Testis (tissue), 2 donors: ENCODE measurements at regions not wholly inside any gene's neighbourhood (a gene's known extent, or its start where the extent isn't known, plus 50 kb on each side); places are given as distances from the start of the nearest gene placed in this dataset.

Experiments used
- DNase-seq: peaks from one replicate; pipeline ENCODE4 v3.0.0-alpha.2; 2019
- H3K27ac ChIP-seq, 2 donors: fragments of 200-600 bp; sonication (generic); one replicate each; pipeline ENCODE4 v1.5.1; 2019
- H3K27me3 ChIP-seq: fragments of 200-600 bp; sonication (generic); one replicate; pipeline ENCODE4 v1.5.1; 2019
- H3K36me3 ChIP-seq: fragments of 200-600 bp; sonication (generic); one replicate; pipeline ENCODE4 v1.5.1; 2017; ENCODE audit warnings: low read depth; ENCODE audit errors: missing control alignments
- H3K4me1 ChIP-seq: fragments of 200-600 bp; sonication (generic); one replicate; pipeline ENCODE4 v1.5.1; 2019
- H3K4me3 ChIP-seq, 2 donors: fragments of 200-600 bp; sonication (generic); one replicate each; pipeline ENCODE4 v1.5.1; 2017 to 2019
- H3K9me3 ChIP-seq: fragments of 200-600 bp; sonication (generic); one replicate; pipeline ENCODE4 v1.5.1; 2017
- CTCF ChIP-seq, 3 experiments: fragments of 450-650 bp in 2 of 3; fragments of 200-600 bp in 1 of 3; sonication (generic) in 1 of 3; IDR thresholded peaks; one replicate each; pipeline ENCODE4 v1.5.1; 2016 to 2019; ENCODE audit warnings: antibody characterized with exemption in 3 of 3, mild to moderate bottlenecking in 2 of 3, moderate library complexity in 1 of 3
- POLR2A ChIP-seq: fragments of 450-650 bp; IDR thresholded peaks from one replicate; pipeline ENCODE4 v1.6.1; 2017; ENCODE audit warnings: antibody characterized with exemption, mild to moderate bottlenecking, moderate library complexity
- WGBS, 2 donors: methylation state at CpG; one replicate each; pipeline ENCODE4 v1.1.5; 2018; 5-methylcytosine and 5-hydroxymethylcytosine counted together
- intact Hi-C: fragments of 100-400 bp; cut with DNase I; formaldehyde crosslinking; loops from one replicate; pipeline ENCODE4 v1.15.1; 2023; ENCODE audit warnings: low total_unique reads

DNA sequence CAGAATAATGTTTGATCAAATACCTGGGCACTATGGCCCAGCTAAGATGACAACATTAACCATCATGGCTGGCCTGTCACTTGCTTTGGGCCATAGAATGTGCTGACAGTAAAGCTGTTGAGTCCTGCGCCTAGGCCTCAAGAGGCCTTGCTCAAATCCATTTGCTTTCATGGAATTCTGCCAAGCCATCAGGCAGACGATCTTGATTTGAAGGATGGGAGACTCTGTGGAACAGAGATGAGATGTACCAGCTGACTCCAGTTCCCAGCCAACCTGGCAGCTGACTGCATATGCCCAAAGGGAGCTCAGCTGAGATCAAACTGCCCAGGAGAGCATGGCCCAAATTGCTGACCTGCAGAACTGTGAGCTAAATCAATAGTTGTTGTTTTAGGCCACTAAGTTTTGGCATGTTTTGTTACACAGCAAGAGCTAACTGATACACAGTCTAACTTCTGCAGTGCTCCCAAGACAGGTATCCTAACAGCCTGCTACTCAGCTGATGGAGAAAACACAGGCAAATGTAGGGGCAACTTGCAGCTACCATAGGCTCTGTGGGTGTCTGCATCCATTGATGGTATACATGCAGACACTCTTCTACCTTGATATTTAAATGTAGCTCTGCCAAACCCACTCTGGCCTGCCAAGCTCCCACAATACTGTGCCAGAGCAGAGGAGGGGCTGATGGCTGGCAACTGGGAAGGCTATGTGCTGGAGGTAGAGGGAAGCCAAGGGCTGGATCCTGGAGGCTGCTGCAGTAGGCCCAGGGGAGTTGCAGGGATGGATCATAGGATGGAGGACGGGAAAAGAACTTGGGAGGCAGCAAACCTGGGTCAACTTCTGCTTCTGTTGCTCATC, 55.2 kb upstream of the RNF24 start:
- Histone ChIP-seq H3K4me3 (no peak overlapping the region), H3K27ac (no peak overlapping the region), H3K4me1 (no peaks in the 10 kb centered on the region), H3K36me3 (no peaks in the 10 kb centered on the region), H3K27me3 (no peaks in the 10 kb centered on the region), H3K9me3 (no peaks in the 10 kb centered on the region)
- intact Hi-C loops: no loop called here
- WGBS, 2 donors: 82 to 83% methylated on average over 3 of the region's 3 CpGs
- no peak for DNase-seq
- TF ChIP-seq POLR2A (no peak), CTCF (IDR thresholded peaks at IDR 0.05) (no peak)

- DNase-seq: no peak
- 92 to 98% methylated on average over 2 of the region's 2 CpGs for WGBS, 2 donors
- no peaks in the 10 kb centered on the region for H3K36me3 ChIP-seq
- H3K9me3 ChIP-seq: no peaks in the 10 kb centered on the region
- H3K4me1 ChIP-seq: peaks cover 6% of the 10 kb centered on the region
- intact Hi-C loops: no loop called here
- H3K27me3 ChIP-seq: no peaks in the 10 kb centered on the region
- TF ChIP-seq POLR2A (no peak), CTCF (IDR thresholded peaks at IDR 0.05) (no peak)
- H3K4me3 ChIP-seq: no peak overlapping the region
- no peak overlapping the region for H3K27ac ChIP-seq
Observed at GRCh38 chr20:4069751-4070150, 54.4 kb upstream of the RNF24 start.

- Histone ChIP-seq H3K4me1 (peaks cover 13% of the 10 kb centered on the region), H3K27me3 (no peaks in the 10 kb centered on the region), H3K4me3 (no peak overlapping the region), H3K9me3 (no peaks in the 10 kb centered on the region), H3K36me3 (no peaks in the 10 kb centered on the region), H3K27ac (no peak overlapping the region)
- no peak for DNase-seq
- intact Hi-C loops: no loop called here
- TF ChIP-seq POLR2A: no peak
- no peak for TF ChIP-seq CTCF (IDR thresholded peaks at IDR 0.05)
- 79 to 88% methylated on average over 4 of the region's 4 CpGs for WGBS, 2 donors
Observed at GRCh38 chr20:4068708-4069107, 53.4 kb upstream of the RNF24 start.

- H3K4me1 ChIP-seq: peaks cover 13% of the 10 kb centered on the region
Observed at GRCh38 chr20:4067600-4068261, 52.4 kb upstream of the RNF24 start.

More at GRCh38 chr20:4067600-4068261, 52.4 kb upstream of the RNF24 start:
- 94% methylated on average over 8 of the region's 8 CpGs for WGBS, 2 donors
- Histone ChIP-seq H3K27ac (no peak overlapping the region), H3K9me3 (no peaks in the 10 kb centered on the region), H3K36me3 (no peaks in the 10 kb centered on the region), H3K4me3 (no peak overlapping the region), H3K27me3 (no peaks in the 10 kb centered on the region)
- TF ChIP-seq POLR2A: no peak
- no peak for TF ChIP-seq CTCF (IDR thresholded peaks at IDR 0.05)
- no peak for DNase-seq
- intact Hi-C loops: no loop called here
